ENCODE measurements at regions not wholly inside any gene's neighbourhood (a gene's known extent, or its start where the extent isn't known, plus 50 kb on each side); places are given as distances from the start of the nearest gene placed in this dataset.

GRCh38 chr12:93089805-93090569 is 160.9 kb upstream of the EEA1 start:
- DNase-seq (peak; percentile 61), ATAC-seq (peak; percentile 98)
- TF ChIP-seq, protein P1, sequence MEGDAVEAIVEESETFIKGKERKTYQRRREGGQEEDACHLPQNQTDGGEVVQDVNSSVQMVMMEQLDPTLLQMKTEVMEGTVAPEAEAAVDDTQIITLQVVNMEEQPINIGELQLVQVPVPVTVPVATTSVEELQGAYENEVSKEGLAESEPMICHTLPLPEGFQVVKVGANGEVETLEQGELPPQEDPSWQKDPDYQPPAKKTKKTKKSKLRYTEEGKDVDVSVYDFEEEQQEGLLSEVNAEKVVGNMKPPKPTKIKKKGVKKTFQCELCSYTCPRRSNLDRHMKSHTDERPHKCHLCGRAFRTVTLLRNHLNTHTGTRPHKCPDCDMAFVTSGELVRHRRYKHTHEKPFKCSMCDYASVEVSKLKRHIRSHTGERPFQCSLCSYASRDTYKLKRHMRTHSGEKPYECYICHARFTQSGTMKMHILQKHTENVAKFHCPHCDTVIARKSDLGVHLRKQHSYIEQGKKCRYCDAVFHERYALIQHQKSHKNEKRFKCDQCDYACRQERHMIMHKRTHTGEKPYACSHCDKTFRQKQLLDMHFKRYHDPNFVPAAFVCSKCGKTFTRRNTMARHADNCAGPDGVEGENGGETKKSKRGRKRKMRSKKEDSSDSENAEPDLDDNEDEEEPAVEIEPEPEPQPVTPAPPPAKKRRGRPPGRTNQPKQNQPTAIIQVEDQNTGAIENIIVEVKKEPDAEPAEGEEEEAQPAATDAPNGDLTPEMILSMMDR (IDR thresholded peaks at IDR 0.05), result no peak
- CTCF ChIA-PET, result no interaction called here
- Mint-ChIP-seq H3K4me3 (no peak overlapping the region), H3K27ac (peak overlapping the region; percentile 51), H3K36me3 (ENCODE audit: low read depth) (no peaks in the 10 kb centered on the region), H3K27me3 (no peaks in the 10 kb centered on the region), H3K9me3 (peaks cover 5% of the 10 kb centered on the region), H3K4me1 (ENCODE audit: low read depth) (peaks cover 15% of the 10 kb centered on the region)
- intact Hi-C loops (cut with micrococcal nuclease), result loop anchor here (10.0 kb wide), 4 partner anchors 195 to 325 kb away; no protein-coding TSS in a partner anchor
- POLR2A ChIA-PET, result no interaction called here

GRCh38 chr12:93090731-93091172 is 161.7 kb upstream of the EEA1 start:
- DNase-seq (no peak), ATAC-seq (peak; percentile 55)
- intact Hi-C loops (cut with micrococcal nuclease), result loop anchor here (10.0 kb wide), 4 partner anchors 194 to 324 kb away; no protein-coding TSS in a partner anchor
- Mint-ChIP-seq H3K9me3 (peaks cover 5% of the 10 kb centered on the region), H3K4me1 (ENCODE audit: low read depth) (peaks cover 20% of the 10 kb centered on the region), H3K4me3 (no peak overlapping the region), H3K27ac (peak overlapping the region; percentile 47), H3K27me3 (no peaks in the 10 kb centered on the region), H3K36me3 (ENCODE audit: low read depth) (no peaks in the 10 kb centered on the region)
- POLR2A ChIA-PET, result no interaction called here
- TF ChIP-seq, protein P1 (IDR thresholded peaks at IDR 0.05), result no peak
- CTCF ChIA-PET, result interaction anchor here (2.0 kb wide), 1 partner anchor 306 kb away, joined by 7 read pairs; no protein-coding TSS in a partner anchor

GRCh38 chr12:93091886-93092648 is 163.0 kb upstream of the EEA1 start:
- intact Hi-C loops (cut with micrococcal nuclease), result loop anchor here (10.0 kb wide), 4 partner anchors 193 to 323 kb away; no protein-coding TSS in a partner anchor
- Mint-ChIP-seq H3K4me1 (ENCODE audit: low read depth) (peaks cover 20% of the 10 kb centered on the region), H3K9me3 (no peaks in the 10 kb centered on the region), H3K4me3 (no peak overlapping the region), H3K36me3 (ENCODE audit: low read depth) (no peaks in the 10 kb centered on the region), H3K27ac (no peak overlapping the region), H3K27me3 (no peaks in the 10 kb centered on the region)
- ChIA-PET CTCF (interaction anchor here (0.8 to 2.0 kb wide), 3 partner anchors 16 to 305 kb away, joined by 3 to 7 read pairs (median 4); no protein-coding TSS in a partner anchor), POLR2A (interaction anchor here (0.9 kb wide), 1 partner anchor 10 kb away, joined by 3 read pairs; no protein-coding TSS in a partner anchor)
- TF ChIP-seq, protein P1 (IDR thresholded peaks at IDR 0.05), result no peak
- ATAC-seq (no peak), DNase-seq (no peak)

GRCh38 chr12:93092649-93092945 is 163.5 kb upstream of the EEA1 start:
- no peak overlapping the region for H3K27ac Mint-ChIP-seq
- H3K36me3 Mint-ChIP-seq (ENCODE audit: low read depth), result no peaks in the 10 kb centered on the region
- ATAC-seq (no peak), DNase-seq (no peak)
- peaks cover 20% of the 10 kb centered on the region for H3K4me1 Mint-ChIP-seq (ENCODE audit: low read depth)
- TF ChIP-seq, protein P1 (IDR thresholded peaks at IDR 0.05), result no peak
- ChIA-PET CTCF (interaction anchor here (0.8 to 2.0 kb wide), 2 partner anchors 17 to 304 kb away, joined by 3 to 7 read pairs; no protein-coding TSS in a partner anchor), POLR2A (no interaction called here)
- intact Hi-C loops (cut with micrococcal nuclease), result loop anchor here (10.0 kb wide), 4 partner anchors 192 to 322 kb away; no protein-coding TSS in a partner anchor
- no peaks in the 10 kb centered on the region for H3K27me3 Mint-ChIP-seq
- no peaks in the 10 kb centered on the region for H3K9me3 Mint-ChIP-seq
- no peak overlapping the region for H3K4me3 Mint-ChIP-seq
